SU-DHL-6 (cell line): ENCODE measurements at regions not wholly inside any gene's neighbourhood (a gene's known extent, or its start where the extent isn't known, plus 50 kb on each side); places are given as distances from the start of the nearest gene placed in this dataset.

Experiments used
- H2AFZ ChIP-seq: fragments of 200-600 bp; sonication (generic); 2 replicates; pipeline ENCODE4 v1.6.1; 2014; ENCODE audit warnings: low read depth, mild to moderate bottlenecking, moderate library complexity, mixed read lengths, antibody characterized with exemption, low read length; ENCODE audit not compliant: severe bottlenecking
- H3F3A ChIP-seq: fragments of 200-600 bp; shearing (Covaris generic); 2 replicates; pipeline ENCODE4 v1.6.0; 2016; ENCODE audit warnings: antibody characterized with exemption, mild to moderate bottlenecking; ENCODE audit not compliant: insufficient read depth
- H3K27ac ChIP-seq: fragments of 200-600 bp; sonication (generic); 2 replicates; pipeline ENCODE4 v1.5.1; 2016; ENCODE audit warnings: low read depth, mild to moderate bottlenecking, low read length, moderate library complexity, mixed read lengths
- H3K27me3 ChIP-seq: fragments of 200-600 bp; sonication (generic), shearing (Covaris generic); 2 replicates; pipeline ENCODE4 v1.6.0; 2014; ENCODE audit warnings: mild to moderate bottlenecking, low read length
- H3K36me3 ChIP-seq: fragments of 200-600 bp; sonication (generic); 2 replicates; pipeline ENCODE4 v1.6.1; 2014; ENCODE audit warnings: mild to moderate bottlenecking, low read length, mixed read lengths
- H3K4me2 ChIP-seq: fragments of 300-600, 200-600 bp; shearing (Covaris generic), sonication (generic); 2 replicates; pipeline ENCODE4 v1.6.0; 2014; ENCODE audit warnings: low read length, low read depth, mild to moderate bottlenecking; ENCODE audit not compliant: poor library complexity, severe bottlenecking
- H3K4me3 ChIP-seq: fragments of 200-600 bp; sonication (generic); 2 replicates; pipeline ENCODE4 v1.5.1; 2014; ENCODE audit warnings: antibody characterized with exemption, low read length, mild to moderate bottlenecking, mixed read lengths; ENCODE audit not compliant: insufficient read depth, poor library complexity, severe bottlenecking
- H3K79me2 ChIP-seq: fragments of 200-600 bp; sonication (generic); 2 replicates; pipeline ENCODE4 v1.6.1; 2014; ENCODE audit warnings: mild to moderate bottlenecking, low read length, moderate library complexity; ENCODE audit not compliant: insufficient read depth
- H3K9ac ChIP-seq: fragments of 200-600 bp; sonication (generic); 2 replicates; pipeline ENCODE4 v1.7.0; 2014; ENCODE audit warnings: mild to moderate bottlenecking, low read length
- H3K9me2 ChIP-seq: fragments of 200-600 bp; sonication (generic); replicated peaks from 2 replicates; pipeline ENCODE4 v1.6.1; 2014; ENCODE audit warnings: low read length; ENCODE audit not compliant: insufficient read depth
- H3K9me3 ChIP-seq: fragments of 200-600 bp; sonication (generic); 2 replicates; pipeline ENCODE4 v1.6.1; 2014; ENCODE audit warnings: low read length, mixed read lengths; ENCODE audit not compliant: insufficient read depth
- H4K20me1 ChIP-seq: fragments of 200-600 bp; sonication (generic); 2 replicates; pipeline ENCODE4 v1.6.1; 2014; ENCODE audit warnings: low read depth, mild to moderate bottlenecking, antibody characterized with exemption, low read length, moderate library complexity, mixed read lengths
- EZH2phosphoT487 ChIP-seq: fragments of 200-600 bp; sonication (generic), shearing (Covaris generic); conservative IDR thresholded peaks from 2 replicates; pipeline ENCODE4 v1.6.1; 2018; ENCODE audit warnings: mild to moderate bottlenecking, antibody characterized with exemption, low read length, moderate library complexity, mixed read lengths
- TF ChIP-seq, protein P1 (sequence below): fragments of 200-600 bp; sonication (generic); IDR thresholded peaks from one replicate; pipeline ENCODE4 v1.5.1; 2017; ENCODE audit warnings: antibody characterized with exemption, mild to moderate bottlenecking, low read length, moderate library complexity; ENCODE audit not compliant: insufficient read depth, poor library complexity, severe bottlenecking

DNA sequence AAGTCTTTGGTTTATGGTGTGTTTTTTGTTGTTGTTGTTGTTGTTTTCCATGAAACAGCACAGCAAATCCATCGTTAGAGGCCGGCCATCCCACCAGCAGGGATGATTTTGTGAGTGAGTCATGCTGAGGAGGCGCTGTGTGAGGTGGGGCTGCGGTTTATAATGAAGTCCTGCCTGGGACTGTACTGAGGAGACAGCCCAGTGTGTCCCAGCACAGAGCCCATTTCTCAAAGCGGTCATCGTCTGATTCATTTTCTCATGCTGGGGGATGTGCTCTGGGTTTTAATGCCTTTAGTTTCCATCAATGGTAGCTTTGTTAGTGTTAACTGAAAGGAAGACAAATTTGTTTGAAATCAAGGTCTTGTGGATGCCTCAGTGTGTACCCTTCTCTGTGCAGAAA, 129.3 kb upstream of the SERP2 start:
- Histone ChIP-seq H3K27me3 (no peaks in the 10 kb centered on the region), H3F3A (no peaks in the 10 kb centered on the region), H3K4me2 (no peak overlapping the region), H3K79me2 (no peaks in the 10 kb centered on the region), H3K9me2 (no peaks in the 10 kb centered on the region), H3K9me3 (no peaks in the 10 kb centered on the region), H3K36me3 (no peaks in the 10 kb centered on the region), H3K27ac (no peak overlapping the region), H4K20me1 (no peaks in the 10 kb centered on the region), H3K4me3 (no peak overlapping the region), H2AFZ (no peak overlapping the region), H3K9ac (no peak overlapping the region)
- TF ChIP-seq, protein P1, sequence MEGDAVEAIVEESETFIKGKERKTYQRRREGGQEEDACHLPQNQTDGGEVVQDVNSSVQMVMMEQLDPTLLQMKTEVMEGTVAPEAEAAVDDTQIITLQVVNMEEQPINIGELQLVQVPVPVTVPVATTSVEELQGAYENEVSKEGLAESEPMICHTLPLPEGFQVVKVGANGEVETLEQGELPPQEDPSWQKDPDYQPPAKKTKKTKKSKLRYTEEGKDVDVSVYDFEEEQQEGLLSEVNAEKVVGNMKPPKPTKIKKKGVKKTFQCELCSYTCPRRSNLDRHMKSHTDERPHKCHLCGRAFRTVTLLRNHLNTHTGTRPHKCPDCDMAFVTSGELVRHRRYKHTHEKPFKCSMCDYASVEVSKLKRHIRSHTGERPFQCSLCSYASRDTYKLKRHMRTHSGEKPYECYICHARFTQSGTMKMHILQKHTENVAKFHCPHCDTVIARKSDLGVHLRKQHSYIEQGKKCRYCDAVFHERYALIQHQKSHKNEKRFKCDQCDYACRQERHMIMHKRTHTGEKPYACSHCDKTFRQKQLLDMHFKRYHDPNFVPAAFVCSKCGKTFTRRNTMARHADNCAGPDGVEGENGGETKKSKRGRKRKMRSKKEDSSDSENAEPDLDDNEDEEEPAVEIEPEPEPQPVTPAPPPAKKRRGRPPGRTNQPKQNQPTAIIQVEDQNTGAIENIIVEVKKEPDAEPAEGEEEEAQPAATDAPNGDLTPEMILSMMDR: no peak
- TF ChIP-seq EZH2phosphoT487: no peak

DNA sequence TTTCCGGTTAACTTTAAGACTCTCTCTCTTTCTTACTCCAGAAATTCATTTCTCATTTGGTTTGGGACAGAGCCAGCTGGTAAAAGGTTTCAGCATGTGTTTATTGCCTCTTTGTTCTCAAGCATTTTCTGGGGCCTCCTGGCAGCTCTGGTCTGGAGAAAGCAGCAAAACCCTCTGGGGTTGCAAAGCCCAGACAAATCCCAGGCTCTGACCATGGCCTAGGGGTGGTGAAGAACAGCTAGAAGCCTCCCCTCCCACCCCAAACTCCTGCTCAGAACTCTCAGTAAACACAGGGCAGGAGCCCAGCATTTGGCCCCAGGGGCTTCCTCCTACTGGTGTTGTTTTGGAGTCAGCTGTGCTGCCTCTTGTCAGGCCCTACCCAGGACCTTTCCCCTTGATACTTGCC, 124.2 kb upstream of the SERP2 start:
- H3K9me3 ChIP-seq: no peaks in the 10 kb centered on the region
- H3K27me3 ChIP-seq: no peaks in the 10 kb centered on the region
- no peak overlapping the region for H3K4me2 ChIP-seq
- H3K4me3 ChIP-seq: no peak overlapping the region
- no peaks in the 10 kb centered on the region for H3K79me2 ChIP-seq
- H3K36me3 ChIP-seq: no peaks in the 10 kb centered on the region
- no peaks in the 10 kb centered on the region for H3K9me2 ChIP-seq
- TF ChIP-seq, protein P1: no peak
- TF ChIP-seq EZH2phosphoT487: no peak
- no peaks in the 10 kb centered on the region for H3F3A ChIP-seq
- H4K20me1 ChIP-seq: no peaks in the 10 kb centered on the region
- no peak overlapping the region for H3K9ac ChIP-seq
- no peak overlapping the region for H2AFZ ChIP-seq
- no peak overlapping the region for H3K27ac ChIP-seq

DNA sequence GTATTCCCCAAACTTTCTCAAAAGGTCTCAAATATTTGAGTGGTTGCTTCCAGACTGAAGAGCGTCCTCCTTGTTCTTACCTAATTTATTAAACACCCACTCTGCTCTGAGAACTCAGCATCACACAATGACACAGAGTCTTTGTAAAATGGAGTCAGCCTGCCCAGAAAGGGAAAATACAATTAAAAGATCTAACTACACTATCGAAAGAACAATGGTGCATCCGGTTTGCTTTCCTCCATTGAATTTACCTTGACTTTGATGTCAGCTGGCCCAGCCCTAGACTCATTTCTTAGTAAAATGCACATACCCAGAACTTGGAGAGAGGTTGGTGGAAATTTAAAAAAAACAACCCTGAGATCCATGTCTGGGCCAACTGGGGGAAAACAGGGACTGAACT, 120.7 kb upstream of the SERP2 start:
- Histone ChIP-seq H3K79me2 (no peaks in the 10 kb centered on the region), H3K9ac (no peak overlapping the region)

More for the DNA sequence above, 120.7 kb upstream of the SERP2 start:
- no peaks in the 10 kb centered on the region for H3K36me3 ChIP-seq
- no peaks in the 10 kb centered on the region for H3K9me3 ChIP-seq
- no peaks in the 10 kb centered on the region for H3K27me3 ChIP-seq
- H3K4me3 ChIP-seq: no peak overlapping the region
- no peak overlapping the region for H2AFZ ChIP-seq
- H3K9me2 ChIP-seq: no peaks in the 10 kb centered on the region
- H3K27ac ChIP-seq: no peak overlapping the region
- TF ChIP-seq, protein P1: no peak
- no peak for TF ChIP-seq EZH2phosphoT487
- no peaks in the 10 kb centered on the region for H4K20me1 ChIP-seq
- no peaks in the 10 kb centered on the region for H3F3A ChIP-seq
- no peak overlapping the region for H3K4me2 ChIP-seq
